Nephron progenitor cell (in vitro differentiated cells): ENCODE measurements at regions not wholly inside any gene's neighbourhood (a gene's known extent, or its start where the extent isn't known, plus 50 kb on each side); places are given as distances from the start of the nearest gene placed in this dataset.

ENCODE experiments used
- DNase-seq: peaks from one replicate; pipeline ENCODE4 v3.0.0; 2021
- H3K27ac Mint-ChIP-seq: 2 replicates; pipeline ENCODE4 v1.8.0; 2021; ENCODE audit warnings: mild to moderate bottlenecking, moderate library complexity, mixed read lengths
- H3K27me3 Mint-ChIP-seq: 2 replicates; pipeline ENCODE4 v1.8.0; 2021; ENCODE audit warnings: mild to moderate bottlenecking, low read depth, mixed read lengths; ENCODE audit not compliant: poor library complexity
- H3K36me3 Mint-ChIP-seq: 2 replicates; pipeline ENCODE4 v1.8.0; 2021; ENCODE audit warnings: low read depth, mixed read lengths
- H3K4me1 Mint-ChIP-seq: 2 replicates; pipeline ENCODE4 v1.8.0; 2021; ENCODE audit warnings: mixed read lengths
- H3K4me3 Mint-ChIP-seq: 2 replicates; pipeline ENCODE4 v1.8.0; 2021; ENCODE audit warnings: mild to moderate bottlenecking, moderate library complexity, mixed read lengths
- H3K9me3 Mint-ChIP-seq: 2 replicates; pipeline ENCODE4 v1.8.0; 2021; ENCODE audit warnings: mild to moderate bottlenecking, moderate library complexity, mixed read lengths
- TF ChIP-seq, protein P1 (sequence below): fragments of 200-600 bp; sonication (generic); IDR thresholded peaks from 2 replicates; pipeline ENCODE4 v1.5.0; 2021; ENCODE audit warnings: antibody characterized with exemption

DNA sequence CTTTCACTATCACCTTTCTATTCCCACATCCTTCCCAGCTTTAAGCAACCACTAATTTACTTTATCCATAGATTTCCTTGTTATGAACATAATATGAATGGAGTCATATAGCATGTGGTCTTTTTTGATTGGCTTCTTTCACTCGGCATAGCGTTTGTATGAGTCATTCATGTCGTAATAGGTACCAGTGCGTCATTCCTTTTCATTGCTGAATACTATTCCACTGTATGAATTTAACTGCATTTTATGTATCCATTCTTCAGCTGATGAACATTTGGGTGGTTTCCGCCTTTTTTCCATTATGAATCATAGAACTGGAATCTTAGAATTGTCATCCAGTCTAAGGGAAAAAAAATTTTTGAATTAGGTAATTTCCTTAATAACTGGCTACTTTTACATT lies 411.3 kb upstream of the AUTS2 start:
- Mint-ChIP-seq H3K9me3 (no peaks in the 10 kb centered on the region), H3K27ac (no peak overlapping the region), H3K4me3 (no peak overlapping the region), H3K27me3 (peaks cover 23% of the 10 kb centered on the region), H3K4me1 (no peaks in the 10 kb centered on the region), H3K36me3 (no peaks in the 10 kb centered on the region)
- TF ChIP-seq, protein P1, sequence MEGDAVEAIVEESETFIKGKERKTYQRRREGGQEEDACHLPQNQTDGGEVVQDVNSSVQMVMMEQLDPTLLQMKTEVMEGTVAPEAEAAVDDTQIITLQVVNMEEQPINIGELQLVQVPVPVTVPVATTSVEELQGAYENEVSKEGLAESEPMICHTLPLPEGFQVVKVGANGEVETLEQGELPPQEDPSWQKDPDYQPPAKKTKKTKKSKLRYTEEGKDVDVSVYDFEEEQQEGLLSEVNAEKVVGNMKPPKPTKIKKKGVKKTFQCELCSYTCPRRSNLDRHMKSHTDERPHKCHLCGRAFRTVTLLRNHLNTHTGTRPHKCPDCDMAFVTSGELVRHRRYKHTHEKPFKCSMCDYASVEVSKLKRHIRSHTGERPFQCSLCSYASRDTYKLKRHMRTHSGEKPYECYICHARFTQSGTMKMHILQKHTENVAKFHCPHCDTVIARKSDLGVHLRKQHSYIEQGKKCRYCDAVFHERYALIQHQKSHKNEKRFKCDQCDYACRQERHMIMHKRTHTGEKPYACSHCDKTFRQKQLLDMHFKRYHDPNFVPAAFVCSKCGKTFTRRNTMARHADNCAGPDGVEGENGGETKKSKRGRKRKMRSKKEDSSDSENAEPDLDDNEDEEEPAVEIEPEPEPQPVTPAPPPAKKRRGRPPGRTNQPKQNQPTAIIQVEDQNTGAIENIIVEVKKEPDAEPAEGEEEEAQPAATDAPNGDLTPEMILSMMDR: no peak
- DNase-seq: no peak

DNA sequence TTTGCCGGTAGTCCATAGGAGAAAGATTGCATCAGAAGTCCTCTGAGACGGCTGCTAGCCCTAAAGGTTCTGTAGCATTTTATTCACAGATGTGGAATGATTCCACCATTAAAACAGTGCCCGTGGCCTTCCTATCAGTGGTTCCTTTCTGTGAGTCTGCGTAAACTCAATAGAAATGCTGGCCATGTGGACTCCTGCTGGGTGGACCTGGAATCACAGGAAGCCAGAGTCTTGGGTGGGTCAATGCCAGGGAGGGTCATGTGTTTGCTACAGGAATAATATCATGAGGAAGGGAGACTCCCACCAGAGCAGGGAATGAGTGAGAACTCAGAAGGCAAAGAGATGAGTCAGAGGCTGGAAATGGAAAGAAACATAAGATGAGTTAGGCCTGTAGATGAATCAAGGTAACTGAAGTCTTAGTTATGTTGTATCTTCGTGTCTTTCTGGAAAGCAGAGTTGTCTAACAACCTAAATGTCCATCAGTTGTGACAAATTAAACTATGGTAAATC lies 410.4 kb upstream of the AUTS2 start:
- H3K27me3 Mint-ChIP-seq: peaks cover 24% of the 10 kb centered on the region
- H3K36me3 Mint-ChIP-seq: no peaks in the 10 kb centered on the region
- no peaks in the 10 kb centered on the region for H3K4me1 Mint-ChIP-seq
- no peak overlapping the region for H3K27ac Mint-ChIP-seq
- TF ChIP-seq, protein P1: no peak
- H3K4me3 Mint-ChIP-seq: no peak overlapping the region
- no peak for DNase-seq
- H3K9me3 Mint-ChIP-seq: no peaks in the 10 kb centered on the region

- Mint-ChIP-seq H3K9me3 (no peaks in the 10 kb centered on the region), H3K4me1 (no peaks in the 10 kb centered on the region), H3K27ac (no peak overlapping the region), H3K4me3 (no peak overlapping the region), H3K27me3 (peaks cover 17% of the 10 kb centered on the region), H3K36me3 (no peaks in the 10 kb centered on the region)
- TF ChIP-seq, protein P1: no peak
- DNase-seq: no peak
Observed at GRCh38 chr7:69189406-69189805, 408.9 kb upstream of the AUTS2 start.

- no peak for DNase-seq
- TF ChIP-seq, protein P1: no peak
- peaks cover 17% of the 10 kb centered on the region for H3K27me3 Mint-ChIP-seq
- no peaks in the 10 kb centered on the region for H3K9me3 Mint-ChIP-seq
- no peaks in the 10 kb centered on the region for H3K4me1 Mint-ChIP-seq
- H3K27ac Mint-ChIP-seq: no peak overlapping the region
- no peaks in the 10 kb centered on the region for H3K36me3 Mint-ChIP-seq
- no peak overlapping the region for H3K4me3 Mint-ChIP-seq
Observed at GRCh38 chr7:69190025-69190424, 408.2 kb upstream of the AUTS2 start.

- TF ChIP-seq, protein P1: no peak
- no peak overlapping the region for H3K4me3 Mint-ChIP-seq
- DNase-seq: no peak
- no peaks in the 10 kb centered on the region for H3K36me3 Mint-ChIP-seq
- peaks cover 14% of the 10 kb centered on the region for H3K27me3 Mint-ChIP-seq
- no peak overlapping the region for H3K27ac Mint-ChIP-seq
- H3K4me1 Mint-ChIP-seq: no peaks in the 10 kb centered on the region
- no peaks in the 10 kb centered on the region for H3K9me3 Mint-ChIP-seq
Observed at GRCh38 chr7:69190763-69191162, 407.5 kb upstream of the AUTS2 start.

GRCh38 chr7:69192134-69192533 lies 406.1 kb upstream of the AUTS2 start:
- Mint-ChIP-seq H3K9me3 (no peaks in the 10 kb centered on the region), H3K27me3 (peaks cover 11% of the 10 kb centered on the region), H3K4me3 (no peak overlapping the region), H3K36me3 (no peaks in the 10 kb centered on the region), H3K27ac (no peak overlapping the region), H3K4me1 (no peaks in the 10 kb centered on the region)
- TF ChIP-seq, protein P1: no peak
- no peak for DNase-seq
